GM12878 (cell line): ENCODE measurements at regions not wholly inside any gene's neighbourhood (a gene's known extent, or its start where the extent isn't known, plus 50 kb on each side); places are given as distances from the start of the nearest gene placed in this dataset.

Experiments used
- CEBPB ChIP-seq, 2 experiments: fragments of 150-350 bp in 1 of 2; IDR thresholded peaks; 2 replicates each; pipeline ENCODE4 v1.6.1; 2012 to 2014; ENCODE audit warnings: low read depth in 2 of 2, low read length in 2 of 2, borderline replicate concordance in 1 of 2, inconsistent platforms in 1 of 2
- EZH2 ChIP-seq: IDR thresholded peaks from 2 replicates; pipeline ENCODE4 v1.6.1; 2012; ENCODE audit warnings: low read depth, mild to moderate bottlenecking, control low read depth, inconsistent platforms, low read length, borderline replicate concordance; ENCODE audit not compliant: control insufficient read depth
- IKZF2 ChIP-seq, 2 experiments: fragments of 450-650 bp; IDR thresholded peaks; 2 replicates each; pipeline ENCODE4 v1.6.1; 2017; ENCODE audit warnings: mild to moderate bottlenecking in 2 of 2, moderate library complexity in 2 of 2
- NFYA ChIP-seq: IDR thresholded peaks from 2 replicates; pipeline ENCODE4 v1.6.1; 2011; ENCODE audit warnings: low read depth, mild to moderate bottlenecking, low read length, improper control_type of control experiment, borderline replicate concordance
- POLR2A ChIP-seq: IDR thresholded peaks from 2 replicates; pipeline ENCODE4 v1.6.1; 2011; ENCODE audit warnings: low read depth, mild to moderate bottlenecking, low read length
- POLR2AphosphoS5 ChIP-seq: IDR thresholded peaks from 2 replicates; pipeline ENCODE4 v1.6.1; 2011; ENCODE audit warnings: mild to moderate bottlenecking, low read length, inconsistent platforms
- SIN3A ChIP-seq: IDR thresholded peaks from 2 replicates; pipeline ENCODE4 v1.6.1; 2012; ENCODE audit warnings: low read depth, low read length, improper control_type of control experiment
- SP1 ChIP-seq: IDR thresholded peaks from one replicate; pipeline ENCODE4 v1.6.1; 2011; ENCODE audit warnings: low read depth, low read length
- TF ChIP-seq, protein P1 (sequence below), 3 experiments: IDR thresholded peaks in 2 of 3; conservative IDR thresholded peaks in 1 of 3; 2 replicates each; pipeline ENCODE4 v1.5.1; 2011; ENCODE audit warnings: low read depth in 3 of 3, low read length in 3 of 3, mild to moderate bottlenecking in 3 of 3, control low read depth in 2 of 3, moderate library complexity in 2 of 3, inconsistent platforms in 1 of 3, mixed read lengths in 1 of 3; ENCODE audit not compliant: control insufficient read depth in 2 of 3, insufficient read depth in 1 of 3; ENCODE audit errors: extremely low read depth in 1 of 3
- TF ChIP-seq, protein P2 (sequence below): IDR thresholded peaks from 2 replicates; pipeline ENCODE4 v1.6.1; 2012; ENCODE audit warnings: improper control_type of control experiment, low read depth, low read length; ENCODE audit not compliant: insufficient replicate concordance
- TF ChIP-seq, protein P3 (sequence below): fragments of 450-650 bp; IDR thresholded peaks from 2 replicates; pipeline ENCODE4 v1.6.1; 2017; ENCODE audit warnings: mild to moderate bottlenecking
- TF ChIP-seq, protein P4 (sequence below): IDR thresholded peaks from 2 replicates; pipeline ENCODE4 v1.6.1; 2012; ENCODE audit warnings: mild to moderate bottlenecking, low read depth, low read length
- TF ChIP-seq, protein P5 (sequence below): IDR thresholded peaks from 2 replicates; pipeline ENCODE4 v1.6.1; 2011; ENCODE audit warnings: borderline replicate concordance, low read depth, mild to moderate bottlenecking, moderate library complexity, mixed read lengths, low read length; ENCODE audit not compliant: insufficient read depth; ENCODE audit errors: extremely low read length
- TF ChIP-seq, protein P6 (sequence below): IDR thresholded peaks from 2 replicates; pipeline ENCODE4 v1.6.1; 2011; ENCODE audit warnings: low read depth, mild to moderate bottlenecking, low read length, moderate library complexity, borderline replicate concordance; ENCODE audit errors: extremely low read depth

DNA sequence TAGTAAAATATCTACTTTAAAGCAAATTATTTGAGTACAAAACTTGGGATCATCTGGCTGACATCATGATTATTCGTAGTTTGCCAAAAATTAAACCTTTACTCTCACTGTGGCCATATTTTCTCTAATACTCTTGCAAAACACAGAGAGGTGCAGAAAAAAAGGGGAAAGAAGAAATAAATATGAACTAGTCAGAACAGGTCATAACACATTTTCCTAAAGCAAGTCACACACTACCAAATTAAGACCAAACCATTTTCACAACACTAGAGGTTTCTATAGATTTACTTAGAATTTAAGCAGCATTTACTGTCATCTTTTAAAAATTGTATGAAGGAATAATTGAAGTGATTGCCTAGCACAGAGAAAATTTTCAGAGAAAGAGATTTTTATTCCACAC lies 726.1 kb downstream of the SORCS1 start:
- TF ChIP-seq POLR2AphosphoS5 (no peak), EZH2 (no peak), CEBPB (IDR thresholded peaks at IDR 0.05; ENCODE audit: borderline replicate concordance in 1 of 2, low read depth in 2 of 2, low read length in 2 of 2) (no peak), SP1 (no peak), IKZF2 (IDR thresholded peaks at IDR 0.05) (no peak), NFYA (no peak), SIN3A (no peak), POLR2A (no peak)
- TF ChIP-seq, protein P1, sequence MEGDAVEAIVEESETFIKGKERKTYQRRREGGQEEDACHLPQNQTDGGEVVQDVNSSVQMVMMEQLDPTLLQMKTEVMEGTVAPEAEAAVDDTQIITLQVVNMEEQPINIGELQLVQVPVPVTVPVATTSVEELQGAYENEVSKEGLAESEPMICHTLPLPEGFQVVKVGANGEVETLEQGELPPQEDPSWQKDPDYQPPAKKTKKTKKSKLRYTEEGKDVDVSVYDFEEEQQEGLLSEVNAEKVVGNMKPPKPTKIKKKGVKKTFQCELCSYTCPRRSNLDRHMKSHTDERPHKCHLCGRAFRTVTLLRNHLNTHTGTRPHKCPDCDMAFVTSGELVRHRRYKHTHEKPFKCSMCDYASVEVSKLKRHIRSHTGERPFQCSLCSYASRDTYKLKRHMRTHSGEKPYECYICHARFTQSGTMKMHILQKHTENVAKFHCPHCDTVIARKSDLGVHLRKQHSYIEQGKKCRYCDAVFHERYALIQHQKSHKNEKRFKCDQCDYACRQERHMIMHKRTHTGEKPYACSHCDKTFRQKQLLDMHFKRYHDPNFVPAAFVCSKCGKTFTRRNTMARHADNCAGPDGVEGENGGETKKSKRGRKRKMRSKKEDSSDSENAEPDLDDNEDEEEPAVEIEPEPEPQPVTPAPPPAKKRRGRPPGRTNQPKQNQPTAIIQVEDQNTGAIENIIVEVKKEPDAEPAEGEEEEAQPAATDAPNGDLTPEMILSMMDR (IDR thresholded peaks at IDR 0.05 in 2 of 3, conservative IDR thresholded peaks at IDR 0.05 in 1 of 3; ENCODE audit: control insufficient read depth in 2 of 3, extremely low read depth in 1 of 3, insufficient read depth in 1 of 3, low read depth in 3 of 3, low read length in 3 of 3) = no peak
- TF ChIP-seq, protein P2, sequence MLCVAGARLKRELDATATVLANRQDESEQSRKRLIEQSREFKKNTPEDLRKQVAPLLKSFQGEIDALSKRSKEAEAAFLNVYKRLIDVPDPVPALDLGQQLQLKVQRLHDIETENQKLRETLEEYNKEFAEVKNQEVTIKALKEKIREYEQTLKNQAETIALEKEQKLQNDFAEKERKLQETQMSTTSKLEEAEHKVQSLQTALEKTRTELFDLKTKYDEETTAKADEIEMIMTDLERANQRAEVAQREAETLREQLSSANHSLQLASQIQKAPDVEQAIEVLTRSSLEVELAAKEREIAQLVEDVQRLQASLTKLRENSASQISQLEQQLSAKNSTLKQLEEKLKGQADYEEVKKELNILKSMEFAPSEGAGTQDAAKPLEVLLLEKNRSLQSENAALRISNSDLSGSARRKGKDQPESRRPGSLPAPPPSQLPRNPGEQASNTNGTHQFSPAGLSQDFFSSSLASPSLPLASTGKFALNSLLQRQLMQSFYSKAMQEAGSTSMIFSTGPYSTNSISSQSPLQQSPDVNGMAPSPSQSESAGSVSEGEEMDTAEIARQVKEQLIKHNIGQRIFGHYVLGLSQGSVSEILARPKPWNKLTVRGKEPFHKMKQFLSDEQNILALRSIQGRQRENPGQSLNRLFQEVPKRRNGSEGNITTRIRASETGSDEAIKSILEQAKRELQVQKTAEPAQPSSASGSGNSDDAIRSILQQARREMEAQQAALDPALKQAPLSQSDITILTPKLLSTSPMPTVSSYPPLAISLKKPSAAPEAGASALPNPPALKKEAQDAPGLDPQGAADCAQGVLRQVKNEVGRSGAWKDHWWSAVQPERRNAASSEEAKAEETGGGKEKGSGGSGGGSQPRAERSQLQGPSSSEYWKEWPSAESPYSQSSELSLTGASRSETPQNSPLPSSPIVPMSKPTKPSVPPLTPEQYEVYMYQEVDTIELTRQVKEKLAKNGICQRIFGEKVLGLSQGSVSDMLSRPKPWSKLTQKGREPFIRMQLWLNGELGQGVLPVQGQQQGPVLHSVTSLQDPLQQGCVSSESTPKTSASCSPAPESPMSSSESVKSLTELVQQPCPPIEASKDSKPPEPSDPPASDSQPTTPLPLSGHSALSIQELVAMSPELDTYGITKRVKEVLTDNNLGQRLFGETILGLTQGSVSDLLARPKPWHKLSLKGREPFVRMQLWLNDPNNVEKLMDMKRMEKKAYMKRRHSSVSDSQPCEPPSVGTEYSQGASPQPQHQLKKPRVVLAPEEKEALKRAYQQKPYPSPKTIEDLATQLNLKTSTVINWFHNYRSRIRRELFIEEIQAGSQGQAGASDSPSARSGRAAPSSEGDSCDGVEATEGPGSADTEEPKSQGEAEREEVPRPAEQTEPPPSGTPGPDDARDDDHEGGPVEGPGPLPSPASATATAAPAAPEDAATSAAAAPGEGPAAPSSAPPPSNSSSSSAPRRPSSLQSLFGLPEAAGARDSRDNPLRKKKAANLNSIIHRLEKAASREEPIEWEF = no peak
- TF ChIP-seq, protein P3, sequence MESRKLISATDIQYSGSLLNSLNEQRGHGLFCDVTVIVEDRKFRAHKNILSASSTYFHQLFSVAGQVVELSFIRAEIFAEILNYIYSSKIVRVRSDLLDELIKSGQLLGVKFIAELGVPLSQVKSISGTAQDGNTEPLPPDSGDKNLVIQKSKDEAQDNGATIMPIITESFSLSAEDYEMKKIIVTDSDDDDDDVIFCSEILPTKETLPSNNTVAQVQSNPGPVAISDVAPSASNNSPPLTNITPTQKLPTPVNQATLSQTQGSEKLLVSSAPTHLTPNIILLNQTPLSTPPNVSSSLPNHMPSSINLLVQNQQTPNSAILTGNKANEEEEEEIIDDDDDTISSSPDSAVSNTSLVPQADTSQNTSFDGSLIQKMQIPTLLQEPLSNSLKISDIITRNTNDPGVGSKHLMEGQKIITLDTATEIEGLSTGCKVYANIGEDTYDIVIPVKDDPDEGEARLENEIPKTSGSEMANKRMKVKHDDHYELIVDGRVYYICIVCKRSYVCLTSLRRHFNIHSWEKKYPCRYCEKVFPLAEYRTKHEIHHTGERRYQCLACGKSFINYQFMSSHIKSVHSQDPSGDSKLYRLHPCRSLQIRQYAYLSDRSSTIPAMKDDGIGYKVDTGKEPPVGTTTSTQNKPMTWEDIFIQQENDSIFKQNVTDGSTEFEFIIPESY = no peak
- TF ChIP-seq, protein P4, sequence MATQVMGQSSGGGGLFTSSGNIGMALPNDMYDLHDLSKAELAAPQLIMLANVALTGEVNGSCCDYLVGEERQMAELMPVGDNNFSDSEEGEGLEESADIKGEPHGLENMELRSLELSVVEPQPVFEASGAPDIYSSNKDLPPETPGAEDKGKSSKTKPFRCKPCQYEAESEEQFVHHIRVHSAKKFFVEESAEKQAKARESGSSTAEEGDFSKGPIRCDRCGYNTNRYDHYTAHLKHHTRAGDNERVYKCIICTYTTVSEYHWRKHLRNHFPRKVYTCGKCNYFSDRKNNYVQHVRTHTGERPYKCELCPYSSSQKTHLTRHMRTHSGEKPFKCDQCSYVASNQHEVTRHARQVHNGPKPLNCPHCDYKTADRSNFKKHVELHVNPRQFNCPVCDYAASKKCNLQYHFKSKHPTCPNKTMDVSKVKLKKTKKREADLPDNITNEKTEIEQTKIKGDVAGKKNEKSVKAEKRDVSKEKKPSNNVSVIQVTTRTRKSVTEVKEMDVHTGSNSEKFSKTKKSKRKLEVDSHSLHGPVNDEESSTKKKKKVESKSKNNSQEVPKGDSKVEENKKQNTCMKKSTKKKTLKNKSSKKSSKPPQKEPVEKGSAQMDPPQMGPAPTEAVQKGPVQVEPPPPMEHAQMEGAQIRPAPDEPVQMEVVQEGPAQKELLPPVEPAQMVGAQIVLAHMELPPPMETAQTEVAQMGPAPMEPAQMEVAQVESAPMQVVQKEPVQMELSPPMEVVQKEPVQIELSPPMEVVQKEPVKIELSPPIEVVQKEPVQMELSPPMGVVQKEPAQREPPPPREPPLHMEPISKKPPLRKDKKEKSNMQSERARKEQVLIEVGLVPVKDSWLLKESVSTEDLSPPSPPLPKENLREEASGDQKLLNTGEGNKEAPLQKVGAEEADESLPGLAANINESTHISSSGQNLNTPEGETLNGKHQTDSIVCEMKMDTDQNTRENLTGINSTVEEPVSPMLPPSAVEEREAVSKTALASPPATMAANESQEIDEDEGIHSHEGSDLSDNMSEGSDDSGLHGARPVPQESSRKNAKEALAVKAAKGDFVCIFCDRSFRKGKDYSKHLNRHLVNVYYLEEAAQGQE = no peak
- TF ChIP-seq, protein P5, sequence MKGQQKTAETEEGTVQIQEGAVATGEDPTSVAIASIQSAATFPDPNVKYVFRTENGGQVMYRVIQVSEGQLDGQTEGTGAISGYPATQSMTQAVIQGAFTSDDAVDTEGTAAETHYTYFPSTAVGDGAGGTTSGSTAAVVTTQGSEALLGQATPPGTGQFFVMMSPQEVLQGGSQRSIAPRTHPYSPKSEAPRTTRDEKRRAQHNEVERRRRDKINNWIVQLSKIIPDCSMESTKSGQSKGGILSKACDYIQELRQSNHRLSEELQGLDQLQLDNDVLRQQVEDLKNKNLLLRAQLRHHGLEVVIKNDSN = no peak
- TF ChIP-seq, protein P6, sequence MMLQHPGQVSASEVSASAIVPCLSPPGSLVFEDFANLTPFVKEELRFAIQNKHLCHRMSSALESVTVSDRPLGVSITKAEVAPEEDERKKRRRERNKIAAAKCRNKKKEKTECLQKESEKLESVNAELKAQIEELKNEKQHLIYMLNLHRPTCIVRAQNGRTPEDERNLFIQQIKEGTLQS = no peak
